Upper lobe of left lung (tissue), 6 donors: ENCODE measurements at regions not wholly inside any gene's neighbourhood (a gene's known extent, or its start where the extent isn't known, plus 50 kb on each side); places are given as distances from the start of the nearest gene placed in this dataset.

Source experiments
- ATAC-seq, 2 donors: fragments of 200-7000 bp; cut with Tn5 transposase; one replicate each; pipeline ENCODE4 v1.9.1; 2022; ENCODE audit warnings: mild to moderate bottlenecking in 2 of 2, moderate library complexity in 2 of 2; ENCODE audit not compliant: low FRiP score in 2 of 2
- DNase-seq, 2 donors: peaks; one replicate each; pipeline ENCODE4 v3.0.0-alpha.2; 2019 to 2020
- H3K27ac ChIP-seq, 4 donors: fragments of 200-600 bp; sonication (generic); one replicate each; pipeline ENCODE4 v1.5.1; 2016 to 2019
- H3K27me3 ChIP-seq, 4 donors: fragments of 200-600 bp; sonication (generic); one replicate each; pipeline ENCODE4 v1.5.1; 2017 to 2019
- H3K36me3 ChIP-seq, 4 donors: fragments of 200-600 bp; sonication (generic); one replicate each; pipeline ENCODE4 v1.5.1; 2016 to 2019
- H3K4me1 ChIP-seq, 4 donors: fragments of 200-600 bp; sonication (generic); one replicate each; pipeline ENCODE4 v1.5.1; 2018 to 2019
- H3K4me3 ChIP-seq, 4 donors: fragments of 200-600 bp; sonication (generic); one replicate each; pipeline ENCODE4 v1.5.1; 2017 to 2019; ENCODE audit warnings: mild to moderate bottlenecking in 2 of 4, moderate library complexity in 1 of 4
- H3K9me3 ChIP-seq, 4 donors: fragments of 200-600 bp; sonication (generic); one replicate each; pipeline ENCODE4 v1.5.1; 2018 to 2019
- EP300 ChIP-seq, 4 donors: sonication (generic); formaldehyde crosslinking; IDR thresholded peaks; one replicate each; pipeline ENCODE4 v1.5.1; 2017; ENCODE audit warnings: antibody characterized with exemption in 4 of 4, control low read depth in 2 of 4
- POLR2A ChIP-seq, 4 donors: fragments of 450-650 bp; IDR thresholded peaks; one replicate each; pipeline ENCODE4 v1.5.1; 2016 to 2017; ENCODE audit warnings: antibody characterized with exemption in 4 of 4, mild to moderate bottlenecking in 2 of 4
- POLR2AphosphoS5 ChIP-seq, 2 donors: sonication (generic); formaldehyde crosslinking; IDR thresholded peaks; one replicate each; pipeline ENCODE4 v1.5.1; 2017; ENCODE audit warnings: antibody characterized with exemption in 2 of 2
- WGBS, 2 donors: methylation state at CpG; one replicate each; pipeline ENCODE4 v1.1.5; 2017 to 2018; 5-methylcytosine and 5-hydroxymethylcytosine counted together
- TF ChIP-seq, protein P1 (sequence below), 6 experiments: fragments of 450-650 bp in 4 of 6; fragments of 200-600 bp in 2 of 6; sonication (generic) in 2 of 6; IDR thresholded peaks; one replicate each; pipeline ENCODE4 v1.5.1; 2016 to 2019; ENCODE audit warnings: antibody characterized with exemption in 6 of 6
- donor health status: DM: no; HTN: no; CAD: no; lungs with moderate emphysema.
- donor health status: DM: no; HTN: yes; CAD: no; lungs with severe emphysema.

DNA sequence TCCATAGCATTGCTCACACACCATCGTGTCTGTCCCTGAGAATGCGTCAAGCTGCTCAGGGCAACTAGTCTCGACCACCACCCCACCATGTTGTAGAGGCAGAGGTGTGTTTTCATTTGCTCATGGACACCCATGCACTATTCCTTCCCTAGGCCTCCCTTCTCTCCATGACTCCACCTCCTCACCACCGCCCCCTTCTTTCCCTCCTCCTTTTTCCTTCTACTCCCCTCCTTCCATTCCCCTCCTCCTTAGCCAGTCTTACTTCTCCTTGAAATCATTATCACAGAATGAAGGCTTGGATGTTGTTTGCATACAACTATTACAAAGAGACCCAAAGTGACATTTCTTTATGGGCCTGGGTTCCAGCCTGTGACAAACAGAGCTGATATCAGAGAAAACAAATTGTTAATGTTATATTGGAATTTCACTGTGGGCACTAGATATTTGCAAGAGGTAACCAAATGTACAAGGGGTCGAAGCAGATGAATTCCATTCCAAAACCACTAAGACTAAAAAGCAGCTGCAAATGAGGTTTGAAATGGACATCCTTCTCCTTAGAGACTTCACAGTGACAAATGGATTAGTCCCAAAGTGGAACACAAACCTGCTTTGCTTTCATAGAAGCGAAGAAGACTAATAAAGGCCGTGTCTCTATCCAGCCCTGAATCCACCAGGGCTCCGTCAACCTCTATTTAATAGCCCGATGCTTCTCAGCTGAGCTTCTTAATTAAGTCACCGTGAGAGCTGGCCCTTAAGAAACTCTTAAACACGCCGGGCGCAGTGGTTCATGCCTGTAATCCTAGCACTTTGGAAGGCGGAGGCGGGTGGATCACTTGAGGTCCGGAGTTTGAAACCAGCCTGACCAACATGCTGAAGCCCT is 275.8 kb upstream of the SULF2 start:
- DNase-seq: no peak
- no peak overlapping the region for H3K27ac ChIP-seq
- H3K9me3 ChIP-seq: no peaks in the 10 kb centered on the region
- 92 to 94% methylated on average over 16 of the region's 16 CpGs for WGBS, 2 donors
- H3K4me3 ChIP-seq: no peak overlapping the region
- no peaks in the 10 kb centered on the region for H3K36me3 ChIP-seq
- no peaks in the 10 kb centered on the region for H3K4me1 ChIP-seq
- no peaks in the 10 kb centered on the region for H3K27me3 ChIP-seq
- ATAC-seq: no peak
- TF ChIP-seq POLR2AphosphoS5 (IDR thresholded peaks at IDR 0.05): no peak
- TF ChIP-seq EP300 (IDR thresholded peaks at IDR 0.05): no peak
- TF ChIP-seq, protein P1, sequence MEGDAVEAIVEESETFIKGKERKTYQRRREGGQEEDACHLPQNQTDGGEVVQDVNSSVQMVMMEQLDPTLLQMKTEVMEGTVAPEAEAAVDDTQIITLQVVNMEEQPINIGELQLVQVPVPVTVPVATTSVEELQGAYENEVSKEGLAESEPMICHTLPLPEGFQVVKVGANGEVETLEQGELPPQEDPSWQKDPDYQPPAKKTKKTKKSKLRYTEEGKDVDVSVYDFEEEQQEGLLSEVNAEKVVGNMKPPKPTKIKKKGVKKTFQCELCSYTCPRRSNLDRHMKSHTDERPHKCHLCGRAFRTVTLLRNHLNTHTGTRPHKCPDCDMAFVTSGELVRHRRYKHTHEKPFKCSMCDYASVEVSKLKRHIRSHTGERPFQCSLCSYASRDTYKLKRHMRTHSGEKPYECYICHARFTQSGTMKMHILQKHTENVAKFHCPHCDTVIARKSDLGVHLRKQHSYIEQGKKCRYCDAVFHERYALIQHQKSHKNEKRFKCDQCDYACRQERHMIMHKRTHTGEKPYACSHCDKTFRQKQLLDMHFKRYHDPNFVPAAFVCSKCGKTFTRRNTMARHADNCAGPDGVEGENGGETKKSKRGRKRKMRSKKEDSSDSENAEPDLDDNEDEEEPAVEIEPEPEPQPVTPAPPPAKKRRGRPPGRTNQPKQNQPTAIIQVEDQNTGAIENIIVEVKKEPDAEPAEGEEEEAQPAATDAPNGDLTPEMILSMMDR (IDR thresholded peaks at IDR 0.05): no peak
- no peak for TF ChIP-seq POLR2A (IDR thresholded peaks at IDR 0.05)

DNA sequence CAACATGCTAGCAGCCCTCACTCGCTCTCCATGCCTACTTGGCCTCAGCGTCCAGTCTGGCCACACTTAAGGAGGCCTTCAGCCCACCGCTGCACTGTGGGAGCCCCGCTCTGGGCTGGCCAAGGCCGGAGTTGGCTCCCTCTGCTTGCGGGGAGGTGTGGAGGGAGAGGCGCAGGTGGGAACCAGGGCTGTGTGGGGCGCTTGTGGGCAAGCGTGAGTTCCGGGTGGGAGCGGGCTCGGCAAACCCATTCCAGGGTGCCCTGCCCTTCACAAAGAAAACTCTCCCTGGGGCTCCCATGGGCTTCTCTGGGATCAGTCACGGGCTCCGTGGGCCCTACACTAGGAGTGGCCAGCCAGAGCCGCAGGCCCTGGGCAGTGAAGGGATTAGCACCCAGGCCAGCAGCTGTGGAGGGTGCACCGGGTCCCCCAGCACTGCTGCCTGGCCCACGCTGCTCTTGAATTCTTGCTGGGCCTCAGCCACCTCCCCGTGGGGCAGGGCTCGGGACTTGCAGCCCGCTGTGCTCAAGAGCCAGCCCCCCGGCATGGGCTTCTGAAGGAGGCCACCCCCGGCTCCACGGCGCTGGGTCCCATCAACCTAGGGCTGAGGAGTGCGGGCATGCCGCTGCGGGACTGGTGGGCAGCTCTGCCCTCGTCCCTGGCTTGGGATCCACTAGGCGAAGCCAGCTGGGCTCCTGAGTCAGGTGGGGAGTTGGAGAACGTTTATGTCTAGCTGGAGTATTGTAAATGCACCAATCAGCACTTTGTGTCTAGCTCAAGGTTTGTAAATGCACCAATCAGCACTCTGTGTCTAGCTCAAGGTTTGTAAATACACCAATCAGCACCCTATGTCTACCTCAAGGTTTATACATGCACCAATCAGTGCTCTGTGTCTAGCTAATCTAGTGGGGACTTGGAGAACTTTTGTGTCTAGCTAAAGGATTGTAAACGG is 273.6 kb upstream of the SULF2 start:
- no peaks in the 10 kb centered on the region for H3K4me1 ChIP-seq
- no peaks in the 10 kb centered on the region for H3K9me3 ChIP-seq
- DNase-seq: peak in 1 of 2 donors; percentile 74
- no peaks in the 10 kb centered on the region for H3K27me3 ChIP-seq
- H3K27ac ChIP-seq: no peak overlapping the region
- ATAC-seq: no peak
- WGBS, 2 donors: 93% methylated on average over 22 to 31 of the region's 31 CpGs
- no peak overlapping the region for H3K4me3 ChIP-seq
- no peaks in the 10 kb centered on the region for H3K36me3 ChIP-seq
- no peak for TF ChIP-seq POLR2AphosphoS5 (IDR thresholded peaks at IDR 0.05)
- no peak for TF ChIP-seq EP300 (IDR thresholded peaks at IDR 0.05)
- no peak for TF ChIP-seq POLR2A (IDR thresholded peaks at IDR 0.05)
- TF ChIP-seq, protein P1 (IDR thresholded peaks at IDR 0.05): no peak

DNA sequence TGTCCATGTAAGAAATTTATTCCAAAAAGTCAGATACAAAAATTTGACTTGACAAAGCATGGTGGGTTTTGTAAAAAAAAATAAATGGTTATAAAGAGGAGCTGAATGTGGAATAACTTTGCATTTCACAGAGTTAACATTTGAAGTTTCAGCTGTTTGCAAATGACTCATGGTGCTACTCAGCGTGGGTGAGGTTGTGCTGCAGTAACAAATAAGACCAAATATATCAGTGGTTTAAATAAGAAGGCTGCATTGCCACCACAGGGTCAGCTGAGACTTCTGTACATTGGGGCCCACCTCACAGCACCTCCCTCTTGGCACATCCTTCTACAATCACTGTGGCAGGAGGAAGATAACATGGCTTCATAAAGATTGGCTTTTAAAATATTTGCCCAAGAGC is 272.5 kb upstream of the SULF2 start:
- DNase-seq: no peak
- no peaks in the 10 kb centered on the region for H3K36me3 ChIP-seq
- no peak overlapping the region for H3K27ac ChIP-seq
- no peaks in the 10 kb centered on the region for H3K9me3 ChIP-seq
- H3K4me3 ChIP-seq: no peak overlapping the region
- H3K27me3 ChIP-seq: no peaks in the 10 kb centered on the region
- ATAC-seq: no peak
- WGBS, 2 donors: 84 to 100% methylated on average over 1 of the region's 1 CpG
- H3K4me1 ChIP-seq: no peaks in the 10 kb centered on the region
- no peak for TF ChIP-seq EP300 (IDR thresholded peaks at IDR 0.05)
- TF ChIP-seq, protein P1 (IDR thresholded peaks at IDR 0.05): no peak
- no peak for TF ChIP-seq POLR2AphosphoS5 (IDR thresholded peaks at IDR 0.05)
- no peak for TF ChIP-seq POLR2A (IDR thresholded peaks at IDR 0.05)

DNA sequence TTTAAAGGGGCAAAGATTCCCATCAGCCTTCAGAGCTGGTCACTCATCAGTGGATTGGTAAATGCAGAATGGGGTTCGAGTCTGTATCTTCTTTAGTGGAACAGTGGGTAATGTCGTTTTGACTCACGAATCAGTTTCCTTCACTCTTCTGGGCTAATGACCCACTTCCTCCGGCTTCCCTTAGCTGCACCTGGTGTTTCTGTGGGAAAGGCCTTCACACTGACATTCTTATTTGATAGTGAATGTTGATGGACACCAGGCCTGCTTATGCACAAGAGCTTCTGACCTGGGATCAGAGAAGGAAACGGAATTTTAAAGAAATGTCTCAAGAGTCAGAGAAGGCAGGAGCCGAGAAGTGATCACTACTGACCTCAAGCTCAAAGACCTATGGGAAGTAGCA is 272.0 kb upstream of the SULF2 start:
- Histone ChIP-seq H3K4me1 (no peaks in the 10 kb centered on the region), H3K27ac (no peak overlapping the region), H3K4me3 (no peak overlapping the region), H3K9me3 (no peaks in the 10 kb centered on the region), H3K36me3 (no peaks in the 10 kb centered on the region), H3K27me3 (no peaks in the 10 kb centered on the region)
- DNase-seq: no peak
- ATAC-seq: no peak
- no peak for TF ChIP-seq EP300 (IDR thresholded peaks at IDR 0.05)
- TF ChIP-seq POLR2A (IDR thresholded peaks at IDR 0.05): no peak
- no peak for TF ChIP-seq POLR2AphosphoS5 (IDR thresholded peaks at IDR 0.05)
- TF ChIP-seq, protein P1 (IDR thresholded peaks at IDR 0.05): no peak
- WGBS, 2 donors: 72 to 80% methylated on average over 6 of the region's 6 CpGs
